LNCaP clone FGC (cell line): ENCODE measurements at regions not wholly inside any gene's neighbourhood (a gene's known extent, or its start where the extent isn't known, plus 50 kb on each side); places are given as distances from the start of the nearest gene placed in this dataset.

ENCODE experiments used
- DNase-seq: peaks from one replicate; pipeline ENCODE4 v3.0.0-alpha.2; 2011; ENCODE audit warnings: low read depth
- H3K4me3 ChIP-seq: 2 replicates; pipeline ENCODE4 v1.5.1; 2011; ENCODE audit warnings: mild to moderate bottlenecking, low read depth, low read length, control low read depth
- TF ChIP-seq, protein P1 (sequence below): IDR thresholded peaks from 2 replicates; pipeline ENCODE4 v1.5.1; 2012; ENCODE audit warnings: mild to moderate bottlenecking; ENCODE audit not compliant: control insufficient read depth, insufficient read depth; ENCODE audit errors: extremely low read depth

DNA sequence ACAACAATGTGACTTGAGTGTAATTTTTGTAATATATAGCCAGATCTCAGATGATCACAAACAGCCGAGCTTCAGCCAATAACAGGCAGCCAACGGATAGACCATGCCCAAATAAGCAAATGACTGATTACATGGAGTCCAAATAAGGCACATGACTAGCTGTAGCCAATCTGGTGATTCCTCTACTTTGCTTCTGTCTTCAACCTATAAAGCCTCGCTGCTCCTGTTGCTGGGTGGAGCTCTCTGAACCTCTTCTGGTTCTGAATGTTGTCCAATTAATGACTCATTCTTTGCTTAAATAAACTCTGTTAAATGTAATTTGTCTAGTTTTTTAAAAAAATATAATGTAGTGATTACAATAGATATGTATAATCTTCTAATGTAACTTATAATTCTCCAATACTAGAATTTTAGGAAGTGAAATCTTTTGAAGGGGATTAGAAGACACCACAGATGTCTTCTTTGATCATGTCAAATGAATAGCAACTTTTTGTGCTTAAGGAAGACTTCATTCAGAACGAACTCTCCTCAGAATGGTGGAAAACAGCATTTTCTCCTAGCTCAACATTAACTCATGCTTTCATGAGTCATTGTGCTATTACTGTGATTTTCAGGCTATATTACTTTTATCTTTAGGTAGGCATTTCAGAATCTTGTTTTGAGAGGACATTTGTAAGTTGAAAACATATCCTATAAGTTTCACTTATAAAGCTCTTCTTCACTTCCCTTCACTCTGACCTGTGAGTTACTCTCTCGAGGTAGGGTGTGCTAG is 857.8 kb upstream of the B3GALT2 start:
- H3K4me3 ChIP-seq, result no peak overlapping the region
- TF ChIP-seq, protein P1, sequence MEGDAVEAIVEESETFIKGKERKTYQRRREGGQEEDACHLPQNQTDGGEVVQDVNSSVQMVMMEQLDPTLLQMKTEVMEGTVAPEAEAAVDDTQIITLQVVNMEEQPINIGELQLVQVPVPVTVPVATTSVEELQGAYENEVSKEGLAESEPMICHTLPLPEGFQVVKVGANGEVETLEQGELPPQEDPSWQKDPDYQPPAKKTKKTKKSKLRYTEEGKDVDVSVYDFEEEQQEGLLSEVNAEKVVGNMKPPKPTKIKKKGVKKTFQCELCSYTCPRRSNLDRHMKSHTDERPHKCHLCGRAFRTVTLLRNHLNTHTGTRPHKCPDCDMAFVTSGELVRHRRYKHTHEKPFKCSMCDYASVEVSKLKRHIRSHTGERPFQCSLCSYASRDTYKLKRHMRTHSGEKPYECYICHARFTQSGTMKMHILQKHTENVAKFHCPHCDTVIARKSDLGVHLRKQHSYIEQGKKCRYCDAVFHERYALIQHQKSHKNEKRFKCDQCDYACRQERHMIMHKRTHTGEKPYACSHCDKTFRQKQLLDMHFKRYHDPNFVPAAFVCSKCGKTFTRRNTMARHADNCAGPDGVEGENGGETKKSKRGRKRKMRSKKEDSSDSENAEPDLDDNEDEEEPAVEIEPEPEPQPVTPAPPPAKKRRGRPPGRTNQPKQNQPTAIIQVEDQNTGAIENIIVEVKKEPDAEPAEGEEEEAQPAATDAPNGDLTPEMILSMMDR, result no peak
- DNase-seq, result no peak

DNA sequence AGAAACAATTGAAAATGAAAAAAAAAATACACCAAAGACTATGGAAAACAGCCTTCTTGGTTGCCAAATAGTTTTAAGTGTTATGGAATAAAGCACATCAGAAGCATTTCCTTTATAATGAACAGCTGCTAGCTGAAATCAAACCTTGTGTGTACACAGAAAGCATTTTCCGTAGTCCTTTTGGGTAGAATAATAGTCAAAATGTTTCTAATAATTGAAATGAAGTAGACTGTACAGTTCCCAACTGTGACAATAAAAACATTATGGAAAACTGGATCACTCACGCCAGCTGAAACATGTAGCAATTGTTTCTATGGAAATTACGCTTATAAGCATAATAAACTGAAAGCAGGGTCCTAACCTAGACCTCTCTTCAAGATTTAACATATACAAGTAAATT is 856.3 kb upstream of the B3GALT2 start:
- TF ChIP-seq, protein P1, result no peak
- no peak for DNase-seq
- no peak overlapping the region for H3K4me3 ChIP-seq

DNA sequence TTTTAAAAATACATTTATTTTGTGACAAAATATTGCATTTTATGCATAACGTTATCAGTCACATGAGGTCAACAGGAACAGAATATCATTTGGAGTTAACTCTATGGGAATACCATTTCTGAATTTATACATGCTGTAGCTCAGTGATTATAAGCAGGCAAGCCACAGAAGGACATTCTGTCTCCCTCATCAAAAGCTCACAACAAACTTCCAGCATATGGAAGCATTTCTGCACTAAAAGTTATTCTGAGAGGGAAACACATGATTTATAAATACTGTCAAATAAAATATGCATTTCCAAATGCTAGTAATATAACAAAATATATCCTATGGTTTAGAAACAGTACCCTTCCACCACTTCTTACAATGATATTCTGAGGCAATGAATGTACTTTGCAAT is 854.1 kb upstream of the B3GALT2 start:
- TF ChIP-seq, protein P1, result no peak
- DNase-seq, result no peak
- H3K4me3 ChIP-seq, result no peak overlapping the region

DNA sequence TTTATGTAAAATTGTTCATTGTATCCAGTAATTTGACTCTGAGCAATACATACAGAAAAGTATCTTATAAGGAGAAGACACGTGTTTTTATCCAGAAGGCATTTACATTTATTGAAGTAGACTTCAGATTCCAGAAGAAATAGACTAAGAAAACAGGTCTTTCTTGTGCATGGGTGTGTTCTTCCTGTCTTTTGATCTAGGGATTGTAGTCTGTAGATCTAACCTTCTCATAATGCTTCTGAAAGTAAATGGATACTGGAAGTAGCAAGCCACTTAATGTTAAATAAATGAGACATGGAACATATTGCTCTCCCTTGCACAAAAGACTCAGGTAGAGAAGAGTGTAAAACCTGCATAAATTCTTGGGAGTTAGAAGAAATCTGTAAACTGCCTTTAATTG is 853.2 kb upstream of the B3GALT2 start:
- H3K4me3 ChIP-seq, result no peak overlapping the region
- no peak for DNase-seq
- TF ChIP-seq, protein P1, result no peak

DNA sequence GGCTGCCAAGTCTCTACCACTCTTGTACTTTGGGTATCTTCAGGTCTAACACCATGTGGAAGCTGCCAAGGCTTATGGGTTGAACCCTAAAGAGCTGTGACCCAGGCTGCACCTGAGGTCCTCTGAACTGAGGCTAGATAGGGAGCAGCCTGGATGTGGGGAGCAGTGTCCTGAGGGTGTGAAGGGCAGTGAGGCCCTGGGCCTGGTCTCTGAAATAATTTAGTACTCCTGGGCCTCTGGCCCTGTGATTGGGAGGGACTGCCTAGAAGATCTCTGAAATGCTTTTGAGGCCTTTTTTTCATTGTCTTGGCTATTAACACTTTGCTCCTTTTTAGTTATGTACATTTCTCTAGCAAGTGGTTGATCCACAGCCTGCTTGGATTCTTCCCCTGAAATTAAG is 847.2 kb upstream of the B3GALT2 start:
- DNase-seq, result no peak
- TF ChIP-seq, protein P1, result no peak
- no peak overlapping the region for H3K4me3 ChIP-seq

DNA sequence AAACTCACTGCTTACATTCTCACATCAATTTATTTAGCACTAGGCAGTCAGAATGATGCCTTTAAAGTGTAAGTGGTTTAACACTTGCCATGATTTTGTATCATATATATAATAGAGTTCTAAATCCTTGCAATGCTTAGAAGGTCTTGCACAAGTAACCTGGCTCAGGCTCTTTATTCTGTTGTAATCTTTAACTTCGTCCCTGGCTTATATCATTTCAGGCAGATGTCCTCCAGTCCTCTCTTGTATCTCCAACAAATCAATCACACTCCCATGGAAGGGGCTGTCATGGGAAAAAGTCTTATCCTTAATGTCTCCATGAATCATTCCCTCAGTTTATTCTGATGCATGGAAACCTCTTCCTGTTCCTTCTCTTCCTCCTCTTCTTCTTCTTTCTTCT is 841.6 kb upstream of the B3GALT2 start:
- DNase-seq, result no peak
- no peak overlapping the region for H3K4me3 ChIP-seq
- TF ChIP-seq, protein P1, result no peak

DNA sequence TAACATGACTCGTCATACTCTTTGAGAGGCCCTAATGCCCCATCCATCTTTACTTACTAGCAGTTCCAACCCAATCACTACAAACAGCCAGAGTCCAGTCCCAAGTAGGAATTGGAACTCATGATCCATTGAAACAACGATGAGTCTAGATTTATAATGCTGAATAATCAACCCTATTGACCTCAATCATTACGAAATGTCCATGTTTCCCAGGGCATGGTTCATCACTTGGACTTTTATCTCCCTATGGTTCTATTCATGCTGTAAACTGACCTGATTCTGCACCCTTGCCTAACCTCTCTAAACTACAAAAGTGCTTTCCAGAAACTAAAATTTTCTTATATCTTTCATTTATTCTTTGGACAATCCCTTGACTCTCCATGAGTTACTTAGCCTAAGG is 840.0 kb upstream of the B3GALT2 start:
- DNase-seq, result no peak
- no peak overlapping the region for H3K4me3 ChIP-seq
- TF ChIP-seq, protein P1, result no peak
